Loucy (cell line): ENCODE measurements at regions not wholly inside any gene's neighbourhood (a gene's known extent, or its start where the extent isn't known, plus 50 kb on each side); places are given as distances from the start of the nearest gene placed in this dataset.
A peak's percentile ranks its signal among the peaks of the same experiment; 100 is the strongest.

Experiments used
- H2AFZ ChIP-seq: fragments of 200-600 bp; sonication (generic); 2 replicates; pipeline ENCODE4 v1.6.0; 2016; ENCODE audit warnings: antibody characterized with exemption, mild to moderate bottlenecking, low read length, moderate library complexity
- H3F3A ChIP-seq: fragments of 200-600 bp; 2 replicates; pipeline ENCODE4 v1.6.0; 2016; ENCODE audit warnings: antibody characterized with exemption, low read depth, mild to moderate bottlenecking
- H3K27me3 ChIP-seq: fragments of 200-600 bp; sonication (generic); 2 replicates; pipeline ENCODE4 v1.6.1; 2014; ENCODE audit warnings: low read length, mild to moderate bottlenecking; ENCODE audit not compliant: insufficient read depth, poor library complexity, severe bottlenecking
- H3K36me3 ChIP-seq: fragments of 200-600 bp; sonication (generic); 2 replicates; pipeline ENCODE4 v1.6.1; 2016; ENCODE audit warnings: low read length; ENCODE audit not compliant: insufficient read depth
- H3K4me1 ChIP-seq: fragments of 200-600 bp; sonication (generic); 2 replicates; pipeline ENCODE4 v1.5.1; 2014; ENCODE audit warnings: low read length, mild to moderate bottlenecking; ENCODE audit not compliant: insufficient read depth, poor library complexity, severe bottlenecking
- H3K4me2 ChIP-seq: fragments of 200-600 bp; sonication (generic); 2 replicates; pipeline ENCODE4 v1.6.0; 2014; ENCODE audit warnings: antibody characterized with exemption, low read length, low read depth, mild to moderate bottlenecking; ENCODE audit not compliant: poor library complexity, severe bottlenecking
- H3K4me3 ChIP-seq: fragments of 200-600 bp; sonication (generic); 2 replicates; pipeline ENCODE4 v1.5.1; 2014; ENCODE audit warnings: low read length, mild to moderate bottlenecking, mixed read lengths; ENCODE audit not compliant: poor library complexity, severe bottlenecking
- H3K79me2 ChIP-seq: fragments of 200-600 bp; sonication (generic); 2 replicates; pipeline ENCODE4 v1.6.1; 2014; ENCODE audit warnings: low read length; ENCODE audit not compliant: insufficient read depth
- H3K9ac ChIP-seq: fragments of 200-600 bp; sonication (generic); 2 replicates; pipeline ENCODE4 v1.6.0; 2014; ENCODE audit warnings: mild to moderate bottlenecking, low read depth, low read length, moderate library complexity; ENCODE audit not compliant: poor library complexity, severe bottlenecking
- H3K9me2 ChIP-seq: fragments of 200-600 bp; sonication (generic); replicated peaks from 2 replicates; pipeline ENCODE4 v1.6.1; 2016; ENCODE audit warnings: low read depth, low read length, mixed read lengths
- H3K9me3 ChIP-seq: fragments of 200-600 bp; sonication (generic); 2 replicates; pipeline ENCODE4 v1.6.1; 2014; ENCODE audit warnings: mild to moderate bottlenecking, antibody characterized with exemption, low read length, low read depth; ENCODE audit not compliant: insufficient read depth
- H4K20me1 ChIP-seq: fragments of 200-600 bp; sonication (generic); 2 replicates; pipeline ENCODE4 v1.6.0; 2014; ENCODE audit warnings: antibody characterized with exemption, low read length, mild to moderate bottlenecking; ENCODE audit not compliant: insufficient read depth, poor library complexity, severe bottlenecking
- EZH2phosphoT487 ChIP-seq: fragments of 200-600 bp; IDR thresholded peaks from 2 replicates; pipeline ENCODE4 v1.6.1; 2018; ENCODE audit warnings: antibody characterized with exemption, mild to moderate bottlenecking, moderate library complexity, borderline replicate concordance
- TF ChIP-seq, protein P1 (sequence below): fragments of 200-600 bp; sonication (generic); conservative IDR thresholded peaks from 2 replicates; pipeline ENCODE4 v1.5.1; 2014; ENCODE audit warnings: mild to moderate bottlenecking, antibody characterized with exemption, low read length

DNA sequence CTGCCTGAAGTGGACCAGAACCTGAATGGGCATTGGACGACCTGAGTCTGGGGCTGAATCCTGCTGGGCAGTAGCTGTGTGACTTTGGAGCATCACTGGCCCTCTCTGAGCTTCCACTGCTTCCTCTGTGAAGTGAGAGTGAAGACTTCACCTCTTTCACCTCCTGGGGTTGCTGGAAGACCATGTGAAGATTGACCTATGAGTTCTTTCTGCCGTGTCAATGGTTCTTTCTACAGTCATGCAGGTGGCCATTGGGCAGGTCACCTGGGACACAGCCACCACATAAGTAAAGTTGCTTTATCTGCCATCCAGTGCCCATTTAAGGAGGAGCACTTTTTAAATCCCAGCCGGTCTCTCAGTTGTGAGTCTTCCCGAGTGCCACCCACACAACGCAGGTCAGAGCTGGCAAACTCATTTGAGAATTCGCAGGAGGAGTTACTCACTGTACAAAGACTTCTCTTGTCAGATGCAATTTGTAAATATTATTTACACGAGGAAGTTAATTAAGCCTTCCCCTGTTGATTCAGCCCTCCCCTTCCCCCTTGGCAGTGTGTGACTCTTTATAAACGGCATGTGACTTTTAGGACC lies 74.8 kb upstream of the TCL1B start:
- H3K79me2 ChIP-seq = no peaks in the 10 kb centered on the region
- no peak overlapping the region for H2AFZ ChIP-seq
- no peaks in the 10 kb centered on the region for H4K20me1 ChIP-seq
- TF ChIP-seq, protein P1, sequence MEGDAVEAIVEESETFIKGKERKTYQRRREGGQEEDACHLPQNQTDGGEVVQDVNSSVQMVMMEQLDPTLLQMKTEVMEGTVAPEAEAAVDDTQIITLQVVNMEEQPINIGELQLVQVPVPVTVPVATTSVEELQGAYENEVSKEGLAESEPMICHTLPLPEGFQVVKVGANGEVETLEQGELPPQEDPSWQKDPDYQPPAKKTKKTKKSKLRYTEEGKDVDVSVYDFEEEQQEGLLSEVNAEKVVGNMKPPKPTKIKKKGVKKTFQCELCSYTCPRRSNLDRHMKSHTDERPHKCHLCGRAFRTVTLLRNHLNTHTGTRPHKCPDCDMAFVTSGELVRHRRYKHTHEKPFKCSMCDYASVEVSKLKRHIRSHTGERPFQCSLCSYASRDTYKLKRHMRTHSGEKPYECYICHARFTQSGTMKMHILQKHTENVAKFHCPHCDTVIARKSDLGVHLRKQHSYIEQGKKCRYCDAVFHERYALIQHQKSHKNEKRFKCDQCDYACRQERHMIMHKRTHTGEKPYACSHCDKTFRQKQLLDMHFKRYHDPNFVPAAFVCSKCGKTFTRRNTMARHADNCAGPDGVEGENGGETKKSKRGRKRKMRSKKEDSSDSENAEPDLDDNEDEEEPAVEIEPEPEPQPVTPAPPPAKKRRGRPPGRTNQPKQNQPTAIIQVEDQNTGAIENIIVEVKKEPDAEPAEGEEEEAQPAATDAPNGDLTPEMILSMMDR = no peak; the same call in 1 of the 2 replicates
- no peak for TF ChIP-seq EZH2phosphoT487
- H3F3A ChIP-seq = no peaks in the 10 kb centered on the region
- H3K9me3 ChIP-seq = no peaks in the 10 kb centered on the region
- H3K4me1 ChIP-seq = no peaks in the 10 kb centered on the region
- no peak overlapping the region for H3K4me2 ChIP-seq
- H3K27me3 ChIP-seq = no peaks in the 10 kb centered on the region
- H3K4me3 ChIP-seq = no peak overlapping the region
- no peaks in the 10 kb centered on the region for H3K9me2 ChIP-seq
- no peak overlapping the region for H3K9ac ChIP-seq
- H3K36me3 ChIP-seq = no peaks in the 10 kb centered on the region

DNA sequence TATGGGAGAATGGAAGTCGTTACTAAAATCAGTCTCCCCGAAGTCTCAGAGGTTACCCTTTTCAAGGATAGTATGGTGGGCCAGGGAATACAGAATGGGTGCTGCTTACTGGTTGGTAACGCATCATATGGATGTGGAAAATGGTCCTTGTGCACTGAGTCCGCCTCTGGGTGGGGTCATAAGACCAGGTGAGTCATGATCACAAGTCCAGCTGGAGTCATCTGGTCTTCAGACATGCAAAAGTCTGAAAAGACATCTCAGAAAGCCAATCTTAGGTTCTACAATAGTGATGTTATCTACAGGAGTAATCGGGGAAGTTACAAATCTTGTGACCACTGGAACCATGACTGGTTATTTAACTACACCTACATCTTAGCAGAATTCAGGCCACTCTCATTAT lies 71.9 kb upstream of the TCL1B start:
- Histone ChIP-seq H3K9me2 (no peaks in the 10 kb centered on the region), H2AFZ (no peak overlapping the region), H4K20me1 (no peaks in the 10 kb centered on the region), H3K4me2 (no peak overlapping the region), H3K36me3 (no peaks in the 10 kb centered on the region), H3K9ac (no peak overlapping the region), H3F3A (no peaks in the 10 kb centered on the region), H3K4me1 (no peaks in the 10 kb centered on the region), H3K9me3 (no peaks in the 10 kb centered on the region), H3K4me3 (no peak overlapping the region), H3K79me2 (no peaks in the 10 kb centered on the region), H3K27me3 (no peaks in the 10 kb centered on the region)
- TF ChIP-seq, protein P1 = peak; percentile 43
- no peak for TF ChIP-seq EZH2phosphoT487

DNA sequence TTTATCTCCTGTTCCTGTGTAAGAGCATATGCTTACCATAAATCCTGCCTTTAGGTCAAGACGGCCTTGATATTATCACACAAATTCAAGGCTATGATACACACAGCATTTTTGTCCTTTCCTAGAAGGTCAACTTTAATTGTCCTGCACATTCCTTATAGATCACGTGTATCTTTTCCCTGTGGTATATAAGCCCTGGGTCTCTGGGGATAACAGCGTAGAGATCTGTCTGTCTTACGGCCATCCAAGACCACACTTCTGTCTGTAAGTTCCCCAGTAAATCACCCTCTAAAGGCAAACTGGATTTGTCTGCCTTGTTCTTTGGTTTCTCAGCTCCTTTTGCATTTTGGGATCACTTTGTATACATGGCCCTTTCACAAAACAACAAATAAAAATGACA lies 69.5 kb upstream of the TCL1B start:
- Histone ChIP-seq H3K36me3 (no peaks in the 10 kb centered on the region), H2AFZ (no peak overlapping the region), H4K20me1 (no peaks in the 10 kb centered on the region), H3K9ac (no peak overlapping the region), H3K27me3 (no peaks in the 10 kb centered on the region), H3K4me3 (no peak overlapping the region), H3K9me3 (no peaks in the 10 kb centered on the region), H3K4me2 (no peak overlapping the region), H3K4me1 (no peaks in the 10 kb centered on the region), H3K79me2 (no peaks in the 10 kb centered on the region), H3F3A (no peaks in the 10 kb centered on the region), H3K9me2 (no peaks in the 10 kb centered on the region)
- TF ChIP-seq, protein P1 = no peak
- no peak for TF ChIP-seq EZH2phosphoT487
